HEK293 (cell line): ENCODE measurements at regions not wholly inside any gene's neighbourhood (a gene's known extent, or its start where the extent isn't known, plus 50 kb on each side); places are given as distances from the start of the nearest gene placed in this dataset.

ENCODE experiments used
- CTCF ChIA-PET: fragments of 350-600 bp; formaldehyde crosslinking; extraction: SDS; loops from one replicate; lab custom pipeline; 2021; ENCODE audit warnings: antibody characterized with exemption; lab: Yijun Ruan, JAX
- POLR2A ChIA-PET: fragments of 300-600 bp; formaldehyde crosslinking; extraction: SDS; loops from one replicate; lab custom pipeline; 2020; ENCODE audit warnings: antibody characterized with exemption, inconsistent platforms; lab: Yijun Ruan, JAX
- H3K27ac ChIP-seq: fragments of 200-500 bp; sonication (Bioruptor generic); 2 replicates; pipeline ENCODE4 v1.5.1; 2014; ENCODE audit warnings: low read depth, low read length, control low read depth, inconsistent platforms; ENCODE audit errors: extremely low read depth
- H3K36me3 ChIP-seq, 2 experiments: fragments of 200-500 bp in 1 of 2; sonication (Bioruptor generic) in 1 of 2; 1 replicate in 1 of 2; 2 replicates in 1 of 2; pipeline ENCODE4 v1.5.1; 2014 to 2017; ENCODE audit warnings: inconsistent platforms in 2 of 2, low read length in 2 of 2; ENCODE audit not compliant: control insufficient read depth in 2 of 2, insufficient read depth in 1 of 2
- H3K4me1 ChIP-seq: fragments of 200-500 bp; sonication (Bioruptor generic); 2 replicates; pipeline ENCODE4 v1.5.1; 2014; ENCODE audit warnings: mild to moderate bottlenecking, low read length, inconsistent platforms; ENCODE audit not compliant: control insufficient read depth, insufficient read depth
- H3K4me3 ChIP-seq: 2 replicates; pipeline ENCODE4 v1.5.1; 2011; ENCODE audit warnings: low read depth, mild to moderate bottlenecking, control low read depth, low read length, moderate library complexity
- H3K9me3 ChIP-seq: fragments of 200-500 bp; sonication (Bioruptor generic); 2 replicates; pipeline ENCODE4 v1.5.1; 2014; ENCODE audit warnings: low read depth, low read length, inconsistent platforms; ENCODE audit not compliant: control insufficient read depth, insufficient read depth
- KLF8 ChIP-seq: fragments of 450-650 bp; formaldehyde crosslinking; IDR thresholded peaks from 2 replicates; pipeline ENCODE4 v1.5.1; 2016; ENCODE audit warnings: missing biosample characterization, missing genetic modification characterization
- MZF1 ChIP-seq: fragments of 450-650 bp; formaldehyde crosslinking; IDR thresholded peaks from 2 replicates; pipeline ENCODE4 v1.5.1; 2017; ENCODE audit warnings: missing biosample characterization, missing genetic modification characterization, borderline replicate concordance
- SCRT2 ChIP-seq: fragments of 450-650 bp; formaldehyde crosslinking; IDR thresholded peaks from 2 replicates; pipeline ENCODE4 v1.5.1; 2016; ENCODE audit warnings: missing biosample characterization, missing genetic modification characterization
- SP2 ChIP-seq: fragments of 450-650 bp; formaldehyde crosslinking; IDR thresholded peaks from 2 replicates; pipeline ENCODE4 v1.5.1; 2016; ENCODE audit warnings: missing biosample characterization, missing genetic modification characterization
- SP3 ChIP-seq: fragments of 450-650 bp; formaldehyde crosslinking; IDR thresholded peaks from 2 replicates; pipeline ENCODE4 v1.5.1; 2016; ENCODE audit warnings: missing biosample characterization, missing genetic modification characterization
- YY1 ChIP-seq: fragments of 450-650 bp; formaldehyde crosslinking; IDR thresholded peaks from 2 replicates; pipeline ENCODE4 v1.5.1; 2018; ENCODE audit warnings: missing biosample characterization, missing genetic modification characterization
- ZBTB8A ChIP-seq: fragments of 450-650 bp; formaldehyde crosslinking; IDR thresholded peaks from 2 replicates; pipeline ENCODE4 v1.5.1; 2016; ENCODE audit warnings: missing biosample characterization, missing genetic modification characterization
- ZEB2 ChIP-seq: fragments of 450-650 bp; formaldehyde crosslinking; IDR thresholded peaks from 2 replicates; pipeline ENCODE4 v1.5.1; 2016; ENCODE audit warnings: missing biosample characterization, missing genetic modification characterization
- ZFHX2 ChIP-seq: fragments of 450-650 bp; formaldehyde crosslinking; conservative IDR thresholded peaks from 2 replicates; pipeline ENCODE4 v1.5.1; 2016; ENCODE audit warnings: missing biosample characterization, missing genetic modification characterization
- ZFP37 ChIP-seq: fragments of 450-650 bp; formaldehyde crosslinking; IDR thresholded peaks from 2 replicates; pipeline ENCODE4 v1.5.1; 2016; ENCODE audit warnings: missing biosample characterization, missing genetic modification characterization
- ZNF112 ChIP-seq: fragments of 450-650 bp; formaldehyde crosslinking; IDR thresholded peaks from 2 replicates; pipeline ENCODE4 v1.5.0; 2017; ENCODE audit warnings: missing biosample characterization, missing genetic modification characterization
- ZNF121 ChIP-seq: fragments of 450-650 bp; formaldehyde crosslinking; IDR thresholded peaks from 2 replicates; pipeline ENCODE4 v1.5.1; 2016; ENCODE audit warnings: missing biosample characterization, missing genetic modification characterization
- ZNF146 ChIP-seq: fragments of 450-650 bp; formaldehyde crosslinking; IDR thresholded peaks from 2 replicates; pipeline ENCODE4 v1.5.1; 2016; ENCODE audit warnings: missing biosample characterization, missing genetic modification characterization
- ZNF223 ChIP-seq: fragments of 450-650 bp; formaldehyde crosslinking; IDR thresholded peaks from 2 replicates; pipeline ENCODE4 v1.5.1; 2016; ENCODE audit warnings: missing biosample characterization, missing genetic modification characterization
- ZNF311 ChIP-seq: fragments of 450-650 bp; formaldehyde crosslinking; IDR thresholded peaks from 2 replicates; pipeline ENCODE4 v1.5.1; 2017; ENCODE audit warnings: missing biosample characterization, missing genetic modification characterization, borderline replicate concordance
- ZNF426 ChIP-seq: fragments of 450-650 bp; formaldehyde crosslinking; IDR thresholded peaks from 2 replicates; pipeline ENCODE4 v1.5.1; 2017; ENCODE audit warnings: missing biosample characterization, missing genetic modification characterization, mild to moderate bottlenecking, inconsistent platforms, moderate library complexity
- ZNF501 ChIP-seq: fragments of 450-650 bp; formaldehyde crosslinking; IDR thresholded peaks from 2 replicates; pipeline ENCODE4 v1.5.1; 2016; ENCODE audit warnings: missing biosample characterization, missing genetic modification characterization
- ZNF514 ChIP-seq: fragments of 450-650 bp; formaldehyde crosslinking; IDR thresholded peaks from 2 replicates; pipeline ENCODE4 v1.5.1; 2016; ENCODE audit warnings: missing biosample characterization, missing genetic modification characterization
- ZNF521 ChIP-seq: fragments of 450-650 bp; formaldehyde crosslinking; IDR thresholded peaks from 2 replicates; pipeline ENCODE4 v1.5.1; 2017; ENCODE audit warnings: missing biosample characterization, mild to moderate bottlenecking, missing genetic modification characterization
- ZNF571 ChIP-seq: fragments of 450-650 bp; formaldehyde crosslinking; IDR thresholded peaks from 2 replicates; pipeline ENCODE4 v1.5.0; 2017; ENCODE audit warnings: missing biosample characterization, missing genetic modification characterization
- ZNF610 ChIP-seq: fragments of 450-650 bp; formaldehyde crosslinking; IDR thresholded peaks from 2 replicates; pipeline ENCODE4 v1.5.1; 2016; ENCODE audit warnings: missing biosample characterization, missing genetic modification characterization, borderline replicate concordance
- ZNF677 ChIP-seq: fragments of 450-650 bp; IDR thresholded peaks from 2 replicates; pipeline ENCODE4 v1.5.0; 2018; ENCODE audit warnings: missing biosample characterization, mild to moderate bottlenecking, missing genetic modification characterization, moderate library complexity
- ZNF768 ChIP-seq: fragments of 450-650 bp; formaldehyde crosslinking; IDR thresholded peaks from 2 replicates; pipeline ENCODE4 v1.5.1; 2018; ENCODE audit warnings: missing biosample characterization, mild to moderate bottlenecking, missing genetic modification characterization
- ZNF776 ChIP-seq: fragments of 450-650 bp; formaldehyde crosslinking; IDR thresholded peaks from 2 replicates; pipeline ENCODE4 v1.5.0; 2017; ENCODE audit warnings: missing biosample characterization, missing genetic modification characterization, borderline replicate concordance
- TF ChIP-seq, protein P1 (sequence below): fragments of 450-650 bp; formaldehyde crosslinking; IDR thresholded peaks from 2 replicates; pipeline ENCODE4 v1.5.1; 2016; ENCODE audit warnings: missing biosample characterization, missing genetic modification characterization
- TF ChIP-seq, protein P2 (sequence below): sonication (generic); formaldehyde crosslinking; IDR thresholded peaks from 2 replicates; pipeline ENCODE4 v1.8.1; 2022; ENCODE audit warnings: mild to moderate bottlenecking, moderate library complexity, missing genetic modification reagents
- TF ChIP-seq, protein P3 (sequence below): fragments of 450-650 bp; formaldehyde crosslinking; conservative IDR thresholded peaks from 2 replicates; pipeline ENCODE4 v1.5.1; 2016; ENCODE audit warnings: low read depth, missing biosample characterization, missing genetic modification characterization
- TF ChIP-seq, protein P4 (sequence below): fragments of 450-650 bp; formaldehyde crosslinking; IDR thresholded peaks from 2 replicates; pipeline ENCODE4 v1.5.1; 2016; ENCODE audit warnings: missing biosample characterization, missing genetic modification characterization

DNA sequence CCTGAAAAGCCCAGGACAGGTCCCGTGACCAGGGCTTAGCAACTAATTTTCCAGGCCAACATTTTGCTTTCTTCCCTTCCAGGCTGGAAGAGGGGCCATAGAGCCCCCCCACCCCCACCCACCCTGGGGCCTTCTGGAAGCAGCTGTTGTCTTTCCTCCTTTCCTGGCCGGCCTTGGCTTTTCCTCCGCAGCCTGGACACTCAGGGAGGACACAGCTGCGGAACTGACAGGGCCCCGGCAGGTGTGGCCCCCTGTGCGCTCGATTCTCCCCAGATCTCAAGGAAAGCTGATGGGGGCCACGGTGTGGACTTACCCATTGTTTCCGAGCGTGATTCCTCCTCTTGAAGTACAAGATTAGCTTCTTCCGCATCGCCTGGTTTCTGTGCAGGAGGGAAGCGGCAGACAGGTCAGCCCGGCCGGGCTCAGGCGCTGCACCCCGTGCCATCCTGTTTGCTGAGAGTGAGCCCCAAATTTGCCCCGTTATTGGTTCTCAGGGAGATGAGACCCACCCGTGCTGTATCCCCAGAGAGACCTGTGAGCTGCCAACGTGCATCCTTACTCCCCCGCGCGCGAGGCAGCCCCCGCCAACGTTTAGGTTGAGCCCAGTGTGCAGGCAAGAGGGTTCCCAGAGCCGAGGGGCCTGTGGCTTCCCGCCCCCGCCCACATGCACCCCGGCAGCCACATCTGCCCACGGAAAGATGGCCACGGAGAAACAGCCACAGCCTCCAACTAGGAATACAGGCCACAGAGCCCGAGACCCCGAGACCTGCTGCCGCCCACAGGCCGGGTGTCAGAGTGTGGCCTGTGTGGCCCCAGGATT is 129.6 kb downstream of the NCOR2 start (continued):
- TF ChIP-seq, protein P1, sequence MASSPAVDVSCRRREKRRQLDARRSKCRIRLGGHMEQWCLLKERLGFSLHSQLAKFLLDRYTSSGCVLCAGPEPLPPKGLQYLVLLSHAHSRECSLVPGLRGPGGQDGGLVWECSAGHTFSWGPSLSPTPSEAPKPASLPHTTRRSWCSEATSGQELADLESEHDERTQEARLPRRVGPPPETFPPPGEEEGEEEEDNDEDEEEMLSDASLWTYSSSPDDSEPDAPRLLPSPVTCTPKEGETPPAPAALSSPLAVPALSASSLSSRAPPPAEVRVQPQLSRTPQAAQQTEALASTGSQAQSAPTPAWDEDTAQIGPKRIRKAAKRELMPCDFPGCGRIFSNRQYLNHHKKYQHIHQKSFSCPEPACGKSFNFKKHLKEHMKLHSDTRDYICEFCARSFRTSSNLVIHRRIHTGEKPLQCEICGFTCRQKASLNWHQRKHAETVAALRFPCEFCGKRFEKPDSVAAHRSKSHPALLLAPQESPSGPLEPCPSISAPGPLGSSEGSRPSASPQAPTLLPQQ = no peak
- TF ChIP-seq ZFHX2 (tag by site-specific recombination) (peak; percentile 72), YY1 (tag by site-specific recombination) (no peak), KLF8 (peak; percentile 31; the same call in 1 of the 2 replicates), ZNF776 (tag by site-specific recombination) (no peak), ZBTB8A (tag by site-specific recombination) (no peak), ZNF112 (tag by site-specific recombination) (no peak), SP3 (tag by site-specific recombination) (no peak), ZFP37 (no peak), ZNF121 (no peak), ZNF426 (tag by site-specific recombination) (no peak), ZNF521 (tag by site-specific recombination) (no peak), MZF1 (tag by site-specific recombination) (no peak), ZNF514 (tag by site-specific recombination) (no peak)
- TF ChIP-seq, protein P2, sequence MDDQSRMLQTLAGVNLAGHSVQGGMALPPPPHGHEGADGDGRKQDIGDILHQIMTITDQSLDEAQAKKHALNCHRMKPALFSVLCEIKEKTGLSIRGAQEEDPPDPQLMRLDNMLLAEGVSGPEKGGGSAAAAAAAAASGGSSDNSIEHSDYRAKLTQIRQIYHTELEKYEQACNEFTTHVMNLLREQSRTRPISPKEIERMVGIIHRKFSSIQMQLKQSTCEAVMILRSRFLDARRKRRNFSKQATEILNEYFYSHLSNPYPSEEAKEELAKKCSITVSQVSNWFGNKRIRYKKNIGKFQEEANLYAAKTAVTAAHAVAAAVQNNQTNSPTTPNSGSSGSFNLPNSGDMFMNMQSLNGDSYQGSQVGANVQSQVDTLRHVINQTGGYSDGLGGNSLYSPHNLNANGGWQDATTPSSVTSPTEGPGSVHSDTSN (CRISPR knock-in tag) = no peak
- TF ChIP-seq, protein P3, sequence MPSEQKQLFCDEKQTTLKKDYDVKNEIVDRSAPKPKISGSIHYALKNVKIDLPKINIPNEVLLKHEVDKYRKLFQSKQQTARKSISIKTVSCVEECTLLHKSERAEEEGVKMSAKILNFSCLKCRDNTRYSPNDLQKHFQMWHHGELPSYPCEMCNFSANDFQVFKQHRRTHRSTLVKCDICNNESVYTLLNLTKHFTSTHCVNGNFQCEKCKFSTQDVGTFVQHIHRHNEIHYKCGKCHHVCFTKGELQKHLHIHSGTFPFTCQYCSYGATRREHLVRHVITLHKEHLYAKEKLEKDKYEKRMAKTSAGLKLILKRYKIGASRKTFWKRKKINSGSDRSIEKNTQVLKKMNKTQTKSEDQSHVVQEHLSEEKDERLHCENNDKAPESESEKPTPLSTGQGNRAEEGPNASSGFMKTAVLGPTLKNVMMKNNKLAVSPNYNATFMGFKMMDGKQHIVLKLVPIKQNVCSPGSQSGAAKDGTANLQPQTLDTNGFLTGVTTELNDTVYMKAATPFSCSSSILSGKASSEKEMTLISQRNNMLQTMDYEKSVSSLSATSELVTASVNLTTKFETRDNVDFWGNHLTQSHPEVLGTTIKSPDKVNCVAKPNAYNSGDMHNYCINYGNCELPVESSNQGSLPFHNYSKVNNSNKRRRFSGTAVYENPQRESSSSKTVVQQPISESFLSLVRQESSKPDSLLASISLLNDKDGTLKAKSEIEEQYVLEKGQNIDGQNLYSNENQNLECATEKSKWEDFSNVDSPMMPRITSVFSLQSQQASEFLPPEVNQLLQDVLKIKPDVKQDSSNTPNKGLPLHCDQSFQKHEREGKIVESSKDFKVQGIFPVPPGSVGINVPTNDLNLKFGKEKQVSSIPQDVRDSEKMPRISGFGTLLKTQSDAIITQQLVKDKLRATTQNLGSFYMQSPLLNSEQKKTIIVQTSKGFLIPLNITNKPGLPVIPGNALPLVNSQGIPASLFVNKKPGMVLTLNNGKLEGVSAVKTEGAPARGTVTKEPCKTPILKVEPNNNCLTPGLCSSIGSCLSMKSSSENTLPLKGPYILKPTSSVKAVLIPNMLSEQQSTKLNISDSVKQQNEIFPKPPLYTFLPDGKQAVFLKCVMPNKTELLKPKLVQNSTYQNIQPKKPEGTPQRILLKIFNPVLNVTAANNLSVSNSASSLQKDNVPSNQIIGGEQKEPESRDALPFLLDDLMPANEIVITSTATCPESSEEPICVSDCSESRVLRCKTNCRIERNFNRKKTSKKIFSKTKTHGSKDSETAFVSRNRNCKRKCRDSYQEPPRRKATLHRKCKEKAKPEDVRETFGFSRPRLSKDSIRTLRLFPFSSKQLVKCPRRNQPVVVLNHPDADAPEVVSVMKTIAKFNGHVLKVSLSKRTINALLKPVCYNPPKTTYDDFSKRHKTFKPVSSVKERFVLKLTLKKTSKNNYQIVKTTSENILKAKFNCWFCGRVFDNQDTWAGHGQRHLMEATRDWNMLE (tag by site-specific recombination) = no peak

DNA sequence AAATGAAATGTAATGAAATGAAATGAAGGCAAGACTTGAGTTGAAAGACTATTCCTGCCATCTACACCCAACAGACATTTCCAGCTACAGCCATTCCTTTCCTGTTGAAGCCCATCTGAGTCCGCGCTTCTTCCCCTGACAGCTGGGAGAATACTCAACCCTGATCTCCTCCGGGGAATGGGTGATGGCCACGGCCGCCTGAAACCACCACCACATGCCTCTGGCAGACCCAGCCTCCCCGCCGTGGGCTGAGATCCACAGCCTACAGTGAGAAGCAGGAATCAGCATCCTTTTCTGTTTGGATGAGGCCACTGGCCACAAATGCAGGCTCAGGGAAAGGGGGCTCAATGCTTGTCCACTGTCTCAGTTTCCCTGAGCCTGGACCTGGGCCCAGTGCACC is 130.3 kb downstream of the NCOR2 start:
- POLR2A ChIA-PET = no interaction called here
- Histone ChIP-seq H3K27ac (no peak overlapping the region), H3K9me3 (no peaks in the 10 kb centered on the region), H3K36me3 (peaks cover 1 to 16% of the 10 kb centered on the region in 2 experiments; a peak in 2 of 3 replicates), H3K4me1 (no peaks in the 10 kb centered on the region), H3K4me3 (no peak overlapping the region)
- CTCF ChIA-PET = no interaction called here
- TF ChIP-seq ZNF311 (tag by site-specific recombination) = no peak
- no peak for TF ChIP-seq ZNF501 (tag by site-specific recombination)
- no peak for TF ChIP-seq ZNF610
- no peak for TF ChIP-seq ZNF768
- TF ChIP-seq, protein P4, sequence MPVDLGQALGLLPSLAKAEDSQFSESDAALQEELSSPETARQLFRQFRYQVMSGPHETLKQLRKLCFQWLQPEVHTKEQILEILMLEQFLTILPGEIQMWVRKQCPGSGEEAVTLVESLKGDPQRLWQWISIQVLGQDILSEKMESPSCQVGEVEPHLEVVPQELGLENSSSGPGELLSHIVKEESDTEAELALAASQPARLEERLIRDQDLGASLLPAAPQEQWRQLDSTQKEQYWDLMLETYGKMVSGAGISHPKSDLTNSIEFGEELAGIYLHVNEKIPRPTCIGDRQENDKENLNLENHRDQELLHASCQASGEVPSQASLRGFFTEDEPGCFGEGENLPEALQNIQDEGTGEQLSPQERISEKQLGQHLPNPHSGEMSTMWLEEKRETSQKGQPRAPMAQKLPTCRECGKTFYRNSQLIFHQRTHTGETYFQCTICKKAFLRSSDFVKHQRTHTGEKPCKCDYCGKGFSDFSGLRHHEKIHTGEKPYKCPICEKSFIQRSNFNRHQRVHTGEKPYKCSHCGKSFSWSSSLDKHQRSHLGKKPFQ (tag by site-specific recombination) = no peak
- TF ChIP-seq SCRT2 (tag by site-specific recombination) = no peak
- TF ChIP-seq SP2 (tag by site-specific recombination) = no peak
- no peak for TF ChIP-seq ZNF146
- TF ChIP-seq ZNF677 (tag by site-specific recombination) = no peak
- TF ChIP-seq ZEB2 (tag by site-specific recombination) = no peak
- no peak for TF ChIP-seq ZNF571
- no peak for TF ChIP-seq ZNF223 (tag by site-specific recombination)
